Putamen (tissue), 1 donor: ENCODE measurements at regions not wholly inside any gene's neighbourhood (a gene's known extent, or its start where the extent isn't known, plus 50 kb on each side); places are given as distances from the start of the nearest gene placed in this dataset.
"Not testable (repeated sequence)": the region's sequence is repeated elsewhere in the genome, so short reads cannot be mapped to it uniquely, and the experiment has no call there.

Experiments
- DNase-seq: peaks from one replicate; pipeline ENCODE4 v3.0.0-alpha.2; 2016; ENCODE audit warnings: low spot score

GRCh38 chrY:16715278-16715677 is 1164.7 kb downstream of the CDY2B start:
- DNase-seq: no peak

DNA sequence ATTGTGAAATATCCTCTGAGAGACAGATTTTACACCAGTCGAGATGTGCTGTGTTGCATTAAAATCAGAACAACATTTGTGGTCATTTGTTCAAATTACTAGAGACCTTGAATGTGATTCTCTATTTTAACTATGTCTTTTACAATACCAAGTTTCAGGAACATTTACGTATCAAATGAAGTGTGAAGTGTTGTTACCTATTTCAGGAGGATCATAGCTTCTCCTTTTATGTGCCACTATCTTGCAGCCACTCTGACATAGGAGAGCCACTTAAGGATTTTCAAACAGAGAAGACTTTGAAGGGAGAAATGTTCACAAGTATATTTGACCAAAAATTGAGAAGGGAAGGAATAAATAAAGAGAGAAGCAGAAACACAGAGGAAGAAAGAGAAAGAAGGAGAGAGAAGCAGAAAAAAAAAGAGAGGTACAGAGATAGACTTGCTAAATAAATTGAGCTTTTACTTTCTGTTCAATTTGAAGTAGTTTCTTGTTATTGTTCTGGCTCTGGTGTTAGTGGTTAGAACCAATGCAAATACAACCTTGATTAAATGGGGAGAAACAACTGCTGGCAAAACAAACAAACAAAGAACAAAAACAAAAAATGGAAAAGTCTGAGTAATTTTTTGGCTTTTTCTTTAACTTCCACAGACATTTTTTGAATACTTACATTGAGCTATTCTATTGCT is 1206.8 kb downstream of the CDY2B start:
- DNase-seq: no peak

- DNase-seq: no peak
Measured at GRCh38 chrY:16668402-16668801, 1211.6 kb downstream of the CDY2B start.

DNA sequence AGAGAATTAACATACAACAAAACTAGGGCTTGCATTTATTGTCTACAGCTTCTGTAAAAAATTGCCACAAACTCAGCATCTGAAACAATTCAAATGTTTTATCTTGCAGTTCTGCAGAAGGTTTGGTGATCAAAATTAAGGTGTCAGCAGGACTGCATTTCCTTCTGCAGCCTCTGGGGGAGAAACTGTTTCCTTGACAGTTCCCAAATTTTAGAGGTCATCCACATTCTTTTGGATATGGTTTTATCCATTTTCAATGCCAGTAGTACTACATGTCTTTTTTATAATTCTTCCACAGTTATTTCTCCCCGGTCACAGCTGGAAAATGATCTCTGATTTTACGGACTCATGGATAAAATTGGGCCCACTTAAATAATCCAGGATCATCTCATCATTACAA is 1217.3 kb downstream of the CDY2B start:
- DNase-seq: no peak

GRCh38 chrY:16659340-16659739 is 1220.7 kb downstream of the CDY2B start:
- no peak for DNase-seq

DNA sequence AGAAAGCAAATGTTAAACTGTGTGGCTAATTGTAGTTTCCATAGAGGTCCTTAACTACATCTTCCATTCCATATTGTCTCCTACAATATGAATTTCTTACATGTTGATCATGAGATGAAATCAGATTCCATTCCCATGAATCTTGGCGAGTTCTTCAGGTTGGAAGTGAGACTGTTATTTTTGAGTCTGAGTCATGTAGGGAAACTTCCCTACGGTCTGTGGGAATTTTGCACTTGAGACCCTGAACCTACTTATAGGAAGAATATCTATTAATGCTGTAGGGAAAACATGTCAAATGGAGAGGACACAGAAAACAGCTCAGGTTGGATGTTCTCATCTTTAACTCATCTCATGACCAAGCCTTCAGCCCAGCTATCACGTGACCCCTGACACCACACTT is 1226.0 kb downstream of the CDY2B start:
- no peak for DNase-seq

GRCh38 chrY:16645991-16646390 is 1234.0 kb downstream of the CDY2B start:
- no peak for DNase-seq

DNA sequence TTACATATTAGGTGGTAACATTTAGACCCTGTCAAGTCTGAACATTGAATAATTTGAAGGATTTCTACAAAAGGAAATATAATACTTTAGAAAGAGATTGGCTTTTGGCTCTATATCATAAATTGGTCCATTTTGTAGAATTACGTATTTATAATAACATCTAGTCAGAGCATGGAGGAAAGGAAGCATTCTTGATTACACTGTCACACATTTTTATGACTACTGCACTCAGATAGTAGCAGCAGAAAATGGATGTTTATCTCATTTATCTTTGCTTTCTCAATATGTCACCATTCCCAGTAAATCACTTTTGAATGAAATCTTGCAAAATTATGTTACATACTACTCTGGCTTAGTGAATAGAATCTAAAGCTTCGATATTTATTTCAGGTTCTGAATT is 1234.6 kb downstream of the CDY2B start:
- no peak for DNase-seq

- no peak for DNase-seq
Measured at GRCh38 chrY:16644270-16644800, 1235.7 kb downstream of the CDY2B start.

DNA sequence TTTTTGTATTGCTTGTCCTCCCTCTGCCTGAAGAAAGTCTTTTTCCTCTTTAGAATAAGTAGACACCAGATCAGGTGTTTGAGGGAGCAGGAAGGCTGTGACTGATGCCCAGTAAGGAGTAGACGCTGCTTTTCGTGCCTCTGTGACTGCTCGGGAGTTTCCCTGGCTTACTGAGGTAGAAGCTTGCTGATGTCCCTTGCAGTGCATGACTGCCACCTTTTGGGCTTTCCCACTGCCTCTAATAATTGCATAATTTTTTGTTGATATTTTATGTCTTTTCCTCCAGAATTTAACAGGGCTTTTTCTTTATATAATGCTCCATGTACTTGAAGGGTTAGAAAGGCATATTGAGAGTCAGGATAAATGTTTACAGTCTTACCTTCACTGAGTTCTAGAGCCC is 1240.2 kb downstream of the CDY2B start:
- DNase-seq: peak; percentile 3

- DNase-seq: not testable (repeated sequence)
Measured at GRCh38 chrY:16638743-16639142, 1241.3 kb downstream of the CDY2B start.

GRCh38 chrY:16636254-16636653 is 1243.8 kb downstream of the CDY2B start:
- DNase-seq: no peak

DNA sequence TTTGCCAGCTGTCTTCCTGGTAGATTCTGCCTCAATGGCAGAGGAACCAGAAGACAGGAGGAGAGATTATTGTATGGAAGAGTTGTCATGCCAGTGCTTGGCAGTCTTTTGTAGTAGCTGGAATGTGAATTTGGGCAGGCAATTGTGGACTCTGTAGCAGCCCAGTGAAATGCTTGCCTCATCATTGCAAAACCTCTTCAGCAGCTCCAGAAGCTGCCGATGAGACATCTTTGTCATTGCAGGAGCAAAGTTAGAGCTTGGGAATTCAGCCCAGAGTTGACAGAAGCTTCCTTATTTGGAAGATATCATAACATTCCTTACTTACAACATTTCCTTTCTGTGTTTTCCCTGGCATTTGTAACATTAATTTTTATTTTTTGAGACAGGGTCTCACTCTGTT is 1250.9 kb downstream of the CDY2B start:
- DNase-seq: no peak

- no peak for DNase-seq
Measured at GRCh38 chrY:16627122-16627521, 1252.9 kb downstream of the CDY2B start.

DNA sequence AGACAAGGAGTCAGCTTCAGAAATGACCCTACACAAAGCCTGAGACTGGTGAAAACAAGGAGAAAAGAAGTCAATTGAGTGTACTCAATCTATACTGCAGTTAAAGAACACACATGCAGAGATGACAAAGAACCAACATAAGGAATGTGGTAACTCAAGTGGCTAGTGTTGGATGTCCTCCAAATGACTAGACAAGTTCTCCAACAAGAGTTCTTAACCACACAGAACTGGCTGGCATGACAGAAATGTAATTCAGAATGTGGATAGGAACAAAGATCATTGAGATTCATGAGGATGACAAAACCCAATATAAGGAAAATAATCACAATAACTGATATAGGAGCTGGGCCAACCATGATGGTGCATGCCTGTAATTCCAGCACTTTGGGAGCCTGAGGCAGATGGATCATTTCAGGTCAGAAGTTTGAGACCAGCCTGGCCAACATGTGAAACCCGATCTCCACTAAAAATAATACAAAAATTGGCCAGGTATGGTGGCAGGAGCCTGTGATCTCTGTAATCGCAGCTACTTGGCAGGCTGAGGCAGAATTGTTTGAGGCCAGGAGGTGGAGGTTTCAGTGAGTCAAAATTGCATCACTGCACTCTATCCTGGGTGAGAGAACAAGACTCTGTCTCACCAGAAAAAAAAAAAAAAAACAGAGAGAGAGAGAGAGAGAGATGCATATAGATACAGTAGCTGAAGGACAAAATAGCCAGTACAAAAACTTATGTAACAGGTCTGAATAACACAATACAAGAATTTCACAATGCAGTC is 1263.6 kb downstream of the CDY2B start:
- DNase-seq: no peak

DNA sequence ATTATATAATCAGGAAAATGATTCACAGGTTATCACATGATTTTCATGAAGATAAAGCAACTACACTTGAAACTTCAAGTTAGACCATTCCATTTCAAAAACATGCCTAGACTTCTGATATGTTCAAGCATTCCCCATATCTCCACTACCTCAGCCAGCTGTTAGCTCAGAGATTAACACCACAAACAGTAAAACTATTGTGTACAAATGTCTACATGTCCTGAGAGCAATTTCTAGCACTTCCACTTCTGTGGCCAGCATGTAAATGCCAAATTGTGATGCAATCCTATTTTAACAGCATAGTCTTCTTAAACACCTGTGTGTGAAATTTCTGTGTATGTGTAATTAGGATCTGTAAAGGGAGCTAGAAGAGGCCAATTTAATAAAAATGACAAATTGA is 1271.3 kb downstream of the CDY2B start:
- DNase-seq: no peak

GRCh38 chrY:16602146-16602545 is 1277.9 kb downstream of the CDY2B start:
- DNase-seq: no peak

DNA sequence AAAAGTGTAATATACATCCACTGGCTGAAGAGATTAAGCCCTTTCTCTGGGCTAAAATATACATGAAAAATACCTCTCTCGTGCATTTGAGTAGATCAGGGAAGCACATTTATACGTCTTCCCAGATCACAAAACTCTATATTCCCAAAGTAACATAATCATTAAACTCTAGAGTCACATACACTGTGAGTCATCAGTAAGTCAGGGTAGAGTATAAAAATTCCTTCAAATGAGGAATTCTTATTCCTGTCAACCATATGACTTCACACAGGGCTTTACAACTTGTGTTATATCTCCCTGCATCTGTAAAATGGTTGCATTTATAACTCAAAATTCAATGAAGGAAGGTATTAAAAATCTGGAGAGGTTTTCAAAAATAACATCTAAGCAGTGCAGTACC is 1278.4 kb downstream of the CDY2B start:
- no peak for DNase-seq

- no peak for DNase-seq
Measured at GRCh38 chrY:16572061-16572460, 1308.0 kb downstream of the CDY2B start.

GRCh38 chrY:16562491-16562890 is 1317.5 kb downstream of the CDY2B start:
- no peak for DNase-seq

GRCh38 chrY:16522021-16522420 is 1358.0 kb downstream of the CDY2B start:
- DNase-seq: no peak

DNA sequence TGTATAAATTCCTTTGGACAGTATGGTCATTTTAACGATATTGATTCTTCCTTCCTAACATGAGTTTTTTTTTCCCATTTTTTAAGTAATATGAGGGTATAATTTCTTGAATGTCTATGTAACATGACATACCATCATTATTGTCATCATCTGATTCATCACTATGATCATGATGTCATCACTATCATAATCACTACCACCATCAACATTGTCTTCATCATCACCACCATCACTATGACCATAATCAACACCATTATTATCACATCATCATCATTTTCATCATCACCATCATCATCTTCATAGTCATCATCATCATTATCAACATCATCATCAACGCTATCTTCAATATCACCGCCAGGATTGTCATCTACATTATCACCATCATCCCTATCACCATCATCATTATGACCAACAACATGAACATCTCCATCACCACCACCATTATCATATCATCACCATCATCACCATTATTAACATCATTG is 1377.2 kb downstream of the CDY2B start:
- no peak for DNase-seq

DNA sequence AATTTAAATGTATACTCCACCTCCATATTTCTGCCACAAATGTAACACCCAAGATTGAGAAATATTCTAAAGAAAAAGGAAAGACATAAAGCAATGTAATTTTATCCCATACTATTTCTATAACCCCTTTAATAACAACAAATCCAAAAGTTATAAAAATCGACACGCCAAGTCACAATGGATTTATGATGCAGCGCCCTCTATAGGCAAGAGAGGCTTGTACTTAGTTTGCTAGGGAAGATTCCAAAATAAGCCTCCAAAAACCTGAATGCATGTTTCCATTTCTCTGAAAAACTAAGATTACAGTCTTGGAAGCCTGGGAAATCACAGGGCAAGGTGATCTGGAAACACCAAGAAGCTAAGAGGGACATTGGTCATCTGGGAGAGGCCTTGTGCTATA is 1389.3 kb downstream of the CDY2B start:
- no peak for DNase-seq
